Osteoblast (primary cell): ENCODE measurements at regions not wholly inside any gene's neighbourhood (a gene's known extent, or its start where the extent isn't known, plus 50 kb on each side); places are given as distances from the start of the nearest gene placed in this dataset.

Source experiments
- DNase-seq: peaks from one replicate; pipeline ENCODE4 v3.0.0; 2011; ENCODE audit warnings: low spot score, mixed read lengths; ENCODE audit not compliant: insufficient read length; ENCODE audit errors: missing footprints
- H2AFZ ChIP-seq: 2 replicates; pipeline ENCODE4 v1.6.0; 2011; ENCODE audit warnings: mild to moderate bottlenecking, low read length
- H3K27ac ChIP-seq: 2 replicates; pipeline ENCODE4 v1.5.1; 2011; ENCODE audit warnings: mild to moderate bottlenecking, low read depth, low read length, moderate library complexity
- H3K27me3 ChIP-seq: 2 replicates; pipeline ENCODE4 v1.6.0; 2012; ENCODE audit warnings: mild to moderate bottlenecking, control low read depth, inconsistent platforms, low read length, moderate library complexity; ENCODE audit not compliant: insufficient read depth
- H3K36me3 ChIP-seq: 2 replicates; pipeline ENCODE4 v1.5.1; 2011; ENCODE audit warnings: mild to moderate bottlenecking, low read length, control low read depth, moderate library complexity; ENCODE audit not compliant: insufficient read depth
- H3K4me1 ChIP-seq: 2 replicates; pipeline ENCODE4 v1.5.1; 2011; ENCODE audit warnings: mild to moderate bottlenecking, low read length, control low read depth, moderate library complexity; ENCODE audit not compliant: insufficient read depth
- H3K4me2 ChIP-seq: 2 replicates; pipeline ENCODE4 v1.6.0; 2011; ENCODE audit warnings: mild to moderate bottlenecking, low read length; ENCODE audit not compliant: insufficient read depth
- H3K4me3 ChIP-seq: fragments of 200-600 bp; sonication (generic); 3 replicates; pipeline ENCODE4 v1.5.1; 2012; ENCODE audit warnings: mild to moderate bottlenecking, low read length, inconsistent platforms; ENCODE audit not compliant: insufficient read depth
- H3K79me2 ChIP-seq: 2 replicates; pipeline ENCODE4 v1.6.0; 2012; ENCODE audit warnings: mild to moderate bottlenecking, low read length, control low read depth, inconsistent platforms; ENCODE audit not compliant: insufficient read depth
- H3K9me3 ChIP-seq: 2 replicates; pipeline ENCODE4 v1.5.1; 2011; ENCODE audit warnings: low read depth, low read length, control low read depth
- H4K20me1 ChIP-seq: 2 replicates; pipeline ENCODE4 v1.6.0; 2012; ENCODE audit warnings: mild to moderate bottlenecking, low read length, control low read depth; ENCODE audit not compliant: insufficient read depth
- CTCF ChIP-seq: IDR thresholded peaks from 2 replicates; pipeline ENCODE4 v1.5.1; 2011; ENCODE audit warnings: mild to moderate bottlenecking, low read depth, low read length, moderate library complexity; ENCODE audit errors: extremely low read depth

DNA sequence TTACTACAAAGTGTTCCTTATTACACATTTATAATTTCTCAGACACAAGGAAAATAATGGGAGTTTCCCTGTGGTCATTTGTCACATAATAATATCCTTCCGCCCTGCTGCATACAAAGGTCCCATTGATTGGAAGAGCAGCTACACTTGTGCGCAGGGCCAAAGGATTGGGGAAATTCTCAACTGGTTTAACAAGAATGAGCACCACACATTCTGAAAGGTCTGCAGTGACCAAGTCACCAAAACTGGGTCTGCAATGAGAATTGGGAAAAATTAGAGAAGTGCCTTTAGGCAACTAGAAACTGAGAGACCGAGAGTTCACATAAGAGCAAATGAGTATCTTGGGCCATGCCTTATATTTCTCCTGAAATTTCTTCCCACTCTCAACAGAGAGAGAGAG is 98.2 kb upstream of the NR2F2 start:
- Histone ChIP-seq H3K36me3 (no peaks in the 10 kb centered on the region), H3K4me3 (no peak overlapping the region), H2AFZ (no peak overlapping the region), H3K4me1 (peaks cover 3% of the 10 kb centered on the region), H3K27ac (no peak overlapping the region), H3K27me3 (no peaks in the 10 kb centered on the region), H3K4me2 (no peak overlapping the region), H4K20me1 (no peaks in the 10 kb centered on the region), H3K79me2 (no peaks in the 10 kb centered on the region), H3K9me3 (no peaks in the 10 kb centered on the region)
- DNase-seq: no peak
- no peak for TF ChIP-seq CTCF

- H3K4me1 ChIP-seq: peaks cover 3% of the 10 kb centered on the region
- no peaks in the 10 kb centered on the region for H3K27me3 ChIP-seq
- no peaks in the 10 kb centered on the region for H3K9me3 ChIP-seq
- no peak for DNase-seq
- no peaks in the 10 kb centered on the region for H4K20me1 ChIP-seq
- H3K4me3 ChIP-seq: no peak overlapping the region
- no peak for TF ChIP-seq CTCF
- no peaks in the 10 kb centered on the region for H3K79me2 ChIP-seq
- no peak overlapping the region for H3K27ac ChIP-seq
- no peak overlapping the region for H3K4me2 ChIP-seq
- H2AFZ ChIP-seq: no peak overlapping the region
- no peaks in the 10 kb centered on the region for H3K36me3 ChIP-seq
Measured at GRCh38 chr15:96234109-96234892, 96.2 kb upstream of the NR2F2 start.

DNA sequence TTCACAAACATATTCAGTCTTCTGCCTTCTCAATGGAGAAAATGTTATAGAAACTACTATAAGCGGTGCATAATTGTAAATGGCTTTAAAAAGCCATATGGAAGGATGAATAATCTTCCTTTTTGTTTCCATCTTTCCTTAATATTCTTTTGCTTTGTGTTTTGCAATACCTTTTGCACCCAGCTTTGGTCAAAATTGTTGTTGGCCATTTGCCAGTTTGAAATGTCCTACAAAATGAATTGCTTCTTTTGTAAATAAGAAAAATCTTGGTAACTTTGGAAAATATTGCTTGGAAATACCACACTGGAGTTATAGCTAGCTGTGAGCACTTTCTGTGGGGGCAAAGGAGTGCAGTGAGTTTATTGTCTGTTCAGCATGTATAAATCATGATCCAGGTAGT is 93.5 kb upstream of the NR2F2 start:
- H4K20me1 ChIP-seq: no peaks in the 10 kb centered on the region
- no peak overlapping the region for H2AFZ ChIP-seq
- no peak for DNase-seq
- H3K9me3 ChIP-seq: no peaks in the 10 kb centered on the region
- no peak overlapping the region for H3K4me3 ChIP-seq
- no peaks in the 10 kb centered on the region for H3K27me3 ChIP-seq
- no peaks in the 10 kb centered on the region for H3K79me2 ChIP-seq
- no peaks in the 10 kb centered on the region for H3K36me3 ChIP-seq
- peaks cover 3% of the 10 kb centered on the region for H3K4me1 ChIP-seq
- H3K4me2 ChIP-seq: no peak overlapping the region
- no peak overlapping the region for H3K27ac ChIP-seq
- no peak for TF ChIP-seq CTCF

DNA sequence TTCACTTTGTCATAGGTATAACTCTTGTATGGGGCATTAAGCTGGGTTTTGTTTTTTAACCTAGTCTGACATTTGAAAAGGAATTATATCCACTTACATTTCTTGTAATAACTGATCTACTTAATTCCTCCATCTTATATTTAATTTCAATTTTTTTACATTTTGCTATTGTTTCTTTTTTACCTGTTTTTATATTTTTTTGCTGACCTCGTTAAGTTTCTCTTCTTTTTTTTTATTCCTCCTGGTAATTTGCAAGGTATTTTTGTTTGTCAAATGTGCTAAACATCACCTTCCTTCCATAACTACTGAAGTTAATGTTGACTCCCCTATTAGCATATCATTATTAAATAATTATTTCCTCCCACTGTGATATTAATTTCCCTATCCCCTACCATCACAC is 87.7 kb upstream of the NR2F2 start:
- no peaks in the 10 kb centered on the region for H4K20me1 ChIP-seq
- no peak overlapping the region for H3K4me3 ChIP-seq
- H3K36me3 ChIP-seq: no peaks in the 10 kb centered on the region
- no peaks in the 10 kb centered on the region for H3K9me3 ChIP-seq
- no peak for DNase-seq
- no peaks in the 10 kb centered on the region for H3K79me2 ChIP-seq
- no peak overlapping the region for H3K27ac ChIP-seq
- TF ChIP-seq CTCF: no peak
- H3K4me1 ChIP-seq: no peaks in the 10 kb centered on the region
- no peak overlapping the region for H3K4me2 ChIP-seq
- H3K27me3 ChIP-seq: no peaks in the 10 kb centered on the region
- no peak overlapping the region for H2AFZ ChIP-seq
